Inferior parietal cortex (tissue), 1 donor: ENCODE measurements at regions not wholly inside any gene's neighbourhood (a gene's known extent, or its start where the extent isn't known, plus 50 kb on each side); places are given as distances from the start of the nearest gene placed in this dataset.

ENCODE experiments used
- DNase-seq: peaks from one replicate; pipeline ENCODE4 v3.0.0-alpha.2; 2016; ENCODE audit errors: extremely low spot score

DNA sequence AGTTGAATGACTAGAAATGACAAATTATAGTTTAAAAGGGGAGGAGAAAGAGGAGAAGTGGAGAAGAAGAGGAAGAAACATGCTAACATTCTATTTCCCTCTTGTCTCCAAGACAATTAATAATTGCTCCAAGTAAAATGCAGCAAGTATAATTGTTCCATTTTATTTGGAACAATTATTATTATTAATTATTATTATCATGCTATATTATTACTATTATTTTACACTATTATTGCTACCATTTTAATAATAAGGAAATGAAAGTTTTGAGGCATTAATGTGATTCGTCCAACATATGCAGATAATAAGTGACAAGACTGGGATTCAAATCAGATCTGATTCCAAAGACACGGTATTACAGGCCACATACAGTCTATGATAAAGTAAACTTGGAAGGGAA is 293.6 kb upstream of the ZC3H12C start:
- no peak for DNase-seq

GRCh38 chr11:109804911-109805310 is 288.3 kb upstream of the ZC3H12C start:
- no peak for DNase-seq

DNA sequence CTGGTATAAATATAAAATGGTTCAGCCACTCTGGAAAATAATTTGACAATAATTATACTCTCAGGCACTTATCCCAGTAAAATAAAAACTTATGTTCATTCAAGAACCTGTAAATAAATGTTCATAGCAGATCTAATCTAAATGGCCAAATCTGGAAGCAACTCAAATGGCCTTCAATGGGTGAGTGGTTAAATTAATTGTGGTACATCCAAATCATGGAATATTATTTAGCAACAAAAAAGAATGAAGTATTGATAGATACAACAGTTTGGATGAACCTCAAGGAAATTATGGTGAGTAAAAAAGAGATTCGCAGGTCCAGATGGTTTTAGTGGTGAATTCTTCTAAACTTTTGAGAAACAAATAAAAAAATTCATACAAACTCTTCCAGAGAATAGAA is 287.0 kb upstream of the ZC3H12C start:
- no peak for DNase-seq

DNA sequence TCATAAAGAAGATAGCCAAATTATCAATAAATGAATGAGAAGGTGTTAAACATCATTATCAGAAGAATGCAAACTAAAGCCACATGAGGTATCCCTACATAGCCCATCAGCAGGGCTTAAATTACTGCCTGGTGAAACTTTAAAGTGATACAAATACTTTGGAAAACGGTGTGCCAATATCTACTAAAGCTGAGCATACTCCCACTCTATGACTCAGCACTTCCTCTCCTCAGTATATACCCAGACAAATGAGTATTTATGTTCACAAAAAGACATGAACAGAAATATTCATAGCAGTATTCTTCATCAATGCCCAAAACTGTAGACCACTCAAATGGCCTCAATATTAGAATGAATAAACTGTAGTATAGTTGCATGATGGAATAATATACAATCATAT is 284.6 kb upstream of the ZC3H12C start:
- DNase-seq: no peak

DNA sequence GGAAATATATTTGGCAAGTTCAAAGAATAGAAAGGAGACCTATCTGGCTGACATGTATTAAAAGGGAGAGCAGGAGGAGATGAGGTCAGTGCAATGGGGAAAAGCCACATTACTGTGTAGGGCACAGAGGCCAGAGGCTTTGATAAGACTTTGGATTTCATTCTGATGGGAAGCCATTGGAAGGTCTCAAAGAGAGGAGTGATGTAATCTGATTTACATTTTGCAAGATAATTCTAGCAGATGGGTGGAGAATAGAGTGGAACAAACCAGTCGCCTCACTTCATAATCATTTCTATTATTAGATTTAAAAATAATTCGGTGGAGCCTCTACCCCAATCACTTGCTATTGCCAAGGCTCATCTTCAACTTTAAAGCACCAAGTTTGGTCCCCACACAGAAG is 278.4 kb upstream of the ZC3H12C start:
- DNase-seq: no peak

DNA sequence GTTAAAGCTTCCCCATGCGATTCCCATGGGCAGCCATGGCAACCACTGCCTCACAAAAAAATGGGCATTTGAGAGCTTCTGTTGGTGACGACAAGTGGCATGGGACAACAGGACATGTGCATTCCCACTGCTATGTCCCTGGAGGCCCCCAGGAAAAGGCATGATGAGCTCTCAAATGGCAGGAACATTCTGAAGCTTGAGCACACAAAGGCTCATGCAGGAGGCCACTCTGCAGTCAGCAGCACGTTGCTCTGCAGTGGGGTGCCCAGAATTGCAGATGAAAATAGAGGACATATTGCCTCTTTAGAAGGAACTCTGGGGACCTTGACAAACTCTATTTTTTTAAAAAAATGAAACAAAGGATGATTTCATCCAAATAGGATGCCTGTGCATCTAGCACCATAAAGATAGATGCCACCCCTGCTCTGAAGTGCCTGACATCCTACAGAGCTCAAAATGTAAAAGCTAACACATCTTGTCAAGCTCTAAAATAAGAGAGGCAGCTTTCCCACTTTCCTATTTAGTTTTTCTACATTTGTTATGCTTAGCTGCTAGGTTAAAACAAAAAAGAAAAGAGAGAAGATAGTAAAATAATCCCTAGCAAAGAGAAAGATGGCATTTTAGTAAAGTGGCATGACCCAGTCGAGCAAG is 277.6 kb upstream of the ZC3H12C start:
- DNase-seq: peak; percentile 17

GRCh38 chr11:109818290-109818689 is 274.9 kb upstream of the ZC3H12C start:
- DNase-seq: no peak

GRCh38 chr11:109819410-109819809 is 273.8 kb upstream of the ZC3H12C start:
- DNase-seq: no peak

- no peak for DNase-seq
These were observed 271.7 kb upstream of the ZC3H12C start for GRCh38 chr11:109821511-109821910.

DNA sequence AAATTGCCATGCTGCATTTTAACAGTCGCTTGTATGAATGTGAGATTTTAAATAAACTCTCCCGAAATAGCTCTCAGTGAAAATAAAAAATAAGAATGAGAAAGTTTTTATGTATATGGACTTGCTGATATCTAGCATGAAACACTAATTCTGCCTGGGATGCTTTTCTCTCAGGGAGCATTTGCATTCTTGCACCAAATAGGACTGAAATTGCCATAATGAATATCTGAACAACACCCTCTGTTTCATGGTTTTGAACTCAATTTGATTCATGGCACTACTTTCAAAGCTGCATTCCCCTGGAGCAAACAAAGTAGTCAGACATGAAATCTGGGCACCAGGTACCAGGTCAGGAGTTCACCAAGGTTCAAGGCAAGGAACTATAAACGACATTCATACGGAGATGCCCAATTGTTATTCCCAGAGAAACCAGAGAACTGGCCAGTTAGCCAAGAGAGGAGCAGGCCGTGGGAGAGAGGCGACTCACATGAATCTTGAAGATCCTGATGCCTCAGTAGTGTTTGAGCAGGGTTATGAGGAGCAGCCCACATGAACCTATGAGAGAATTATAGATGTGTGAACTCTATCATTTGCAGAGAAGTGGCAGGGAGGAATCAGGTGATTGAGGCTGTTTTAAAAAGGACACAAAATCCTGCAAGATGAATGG is 270.6 kb upstream of the ZC3H12C start:
- no peak for DNase-seq

GRCh38 chr11:109828387-109828786 is 264.8 kb upstream of the ZC3H12C start:
- DNase-seq: no peak

DNA sequence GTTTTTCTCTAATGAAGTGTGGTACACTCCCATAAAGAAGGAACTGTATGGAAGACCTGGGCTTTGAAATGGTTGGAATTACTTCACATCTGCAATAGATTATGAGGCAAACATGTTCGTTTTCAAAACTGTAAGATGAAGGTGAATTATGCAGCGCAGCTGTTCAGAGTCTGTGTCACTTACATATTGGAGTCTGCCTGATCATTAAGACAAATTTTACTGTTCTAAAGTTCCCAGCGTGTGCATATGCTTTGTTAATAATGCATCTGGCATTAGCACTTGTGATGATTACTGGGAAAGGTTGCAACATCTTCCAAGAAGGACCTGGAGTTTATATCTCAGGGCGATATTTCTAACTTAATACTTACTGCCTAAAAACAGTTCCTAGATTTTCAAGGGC is 255.2 kb upstream of the ZC3H12C start:
- no peak for DNase-seq

GRCh38 chr11:109845437-109845836 is 247.8 kb upstream of the ZC3H12C start:
- no peak for DNase-seq

- DNase-seq: no peak
These were observed 245.6 kb upstream of the ZC3H12C start for GRCh38 chr11:109847621-109848020.

- no peak for DNase-seq
These were observed 244.1 kb upstream of the ZC3H12C start for GRCh38 chr11:109849051-109849450.

DNA sequence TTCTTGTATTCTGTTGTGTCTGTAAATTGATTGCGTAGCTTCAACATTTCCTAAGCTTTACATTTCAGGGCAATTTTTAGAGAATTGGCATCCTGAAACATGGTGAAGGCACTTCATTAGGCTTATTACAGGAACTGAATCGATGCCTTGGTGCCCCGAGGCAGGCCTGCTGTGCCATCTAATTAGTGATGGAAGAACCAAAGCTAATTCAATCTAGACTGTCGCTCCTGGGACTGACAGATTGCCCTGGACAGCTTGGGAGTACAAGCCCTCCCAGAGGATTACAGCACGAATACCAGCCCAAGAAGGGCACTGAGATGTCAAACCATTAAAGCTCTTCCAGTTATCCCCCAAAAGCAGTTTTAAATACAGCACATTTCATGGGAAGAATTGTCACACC is 243.2 kb upstream of the ZC3H12C start:
- no peak for DNase-seq

DNA sequence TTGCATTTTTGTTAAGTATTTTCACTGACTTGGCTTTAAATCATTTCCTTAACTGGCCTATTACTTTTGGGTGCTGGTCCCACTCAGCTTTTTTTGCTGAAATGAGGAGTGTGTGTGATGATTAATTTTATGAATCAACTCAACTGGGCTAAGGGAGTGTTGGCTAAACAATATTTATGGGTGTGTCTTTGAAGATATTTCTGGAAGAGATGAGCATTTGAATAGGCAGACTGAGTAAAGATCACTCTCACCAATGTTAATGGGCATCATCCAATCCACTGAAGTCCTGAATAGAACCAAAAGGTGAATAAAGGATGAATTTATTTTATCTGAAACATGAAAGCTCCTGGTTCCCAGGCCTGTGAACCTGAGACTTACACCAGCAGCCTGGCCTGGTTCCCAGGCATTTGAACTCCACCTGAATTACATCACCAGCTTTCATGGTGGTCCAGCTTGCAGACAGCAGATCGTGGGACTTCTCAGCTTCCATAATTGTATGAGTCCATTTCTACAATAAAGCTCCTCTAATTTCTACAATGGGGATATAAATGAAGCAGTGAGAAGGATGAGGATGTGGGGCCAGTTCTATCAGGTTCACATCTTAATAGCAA is 241.3 kb upstream of the ZC3H12C start:
- DNase-seq: no peak

DNA sequence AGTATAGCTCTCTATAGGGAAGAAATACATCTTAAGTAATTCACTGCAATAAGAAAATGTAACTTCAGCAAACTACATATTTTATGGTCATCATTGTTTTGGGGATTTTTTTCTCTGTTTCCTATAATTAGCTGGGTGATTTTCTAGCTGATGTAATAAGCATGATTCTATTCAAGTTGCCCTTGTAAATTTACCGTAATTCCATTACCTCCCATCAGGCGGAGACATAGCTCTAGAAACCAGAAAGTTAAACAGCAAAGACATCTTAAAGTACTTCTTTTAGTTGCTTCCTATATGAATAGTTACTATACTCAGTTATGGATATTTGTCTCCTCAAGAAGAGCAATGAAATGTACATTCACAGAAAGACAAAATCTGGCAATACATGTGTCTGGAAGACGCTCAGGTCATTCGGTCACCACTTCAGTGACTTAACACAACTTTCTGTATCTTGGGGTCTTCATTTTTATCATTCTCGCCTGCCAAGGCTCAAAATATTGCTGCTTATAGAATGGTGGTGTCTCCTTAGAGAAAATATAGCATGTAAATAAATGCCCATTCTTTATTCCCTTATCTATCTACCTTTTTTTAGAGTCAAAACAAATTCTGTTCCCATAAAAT is 239.9 kb upstream of the ZC3H12C start:
- DNase-seq: no peak

GRCh38 chr11:109854731-109855130 is 238.5 kb upstream of the ZC3H12C start:
- no peak for DNase-seq

DNA sequence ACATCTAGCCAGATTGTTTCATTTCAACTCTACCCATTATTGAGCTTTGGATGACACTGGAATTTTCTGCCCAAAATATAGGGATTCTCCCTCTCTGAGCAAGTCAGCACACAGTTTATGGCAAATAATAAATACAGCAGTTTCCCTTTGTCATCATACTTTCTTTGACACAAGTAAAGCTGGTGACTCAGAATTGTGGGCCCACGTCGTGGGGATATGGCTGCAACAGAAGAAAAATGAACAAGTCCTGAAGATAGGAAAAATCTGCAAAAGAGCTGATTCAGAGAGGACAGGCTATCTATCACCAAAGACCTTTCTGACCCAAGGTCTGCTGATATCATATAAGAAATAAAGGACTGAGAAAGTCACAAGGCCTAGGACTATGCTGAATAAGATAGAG is 236.3 kb upstream of the ZC3H12C start:
- DNase-seq: no peak

DNA sequence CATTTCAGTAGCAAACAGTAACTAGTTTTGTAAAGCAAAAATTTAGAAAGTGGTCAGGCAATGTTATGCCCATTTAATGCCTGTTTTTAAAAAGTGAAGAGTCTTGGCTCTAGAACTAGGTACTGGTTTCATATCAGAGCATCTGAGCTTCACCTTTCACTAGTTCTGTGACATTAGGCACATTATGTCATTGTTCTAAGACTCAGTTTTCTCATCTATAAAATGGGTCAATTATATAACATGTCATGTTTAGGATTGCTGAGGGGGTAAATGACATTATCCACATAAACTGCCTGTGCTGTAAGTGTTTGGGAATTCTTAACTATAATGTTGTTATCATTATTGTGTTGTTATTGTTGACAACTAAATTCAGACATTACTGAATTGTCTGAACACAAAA is 235.6 kb upstream of the ZC3H12C start:
- no peak for DNase-seq

- no peak for DNase-seq
These were observed 235.0 kb upstream of the ZC3H12C start for GRCh38 chr11:109858152-109858551.
